ENCODE measurements at regions not wholly inside any gene's neighbourhood (a gene's known extent, or its start where the extent isn't known, plus 50 kb on each side); places are given as distances from the start of the nearest gene placed in this dataset.

- Mint-ChIP-seq H3K9me3 (peaks cover 7% of the 10 kb centered on the region), H3K4me1 (peaks cover 55% of the 10 kb centered on the region), H3K27me3 (ENCODE audit: low read depth) (no peaks in the 10 kb centered on the region; the same call in 1 of the 2 replicates), H3K4me3 (no peak overlapping the region), H3K36me3 (peaks cover 3% of the 10 kb centered on the region), H3K27ac (no peak overlapping the region)
- CTCF ChIA-PET = interaction anchor here (1.2 to 6.0 kb wide), 4 partner anchors 8 to 184 kb away, joined by 3 to 38 read pairs (median 4); no protein-coding TSS in a partner anchor
- POLR2A ChIA-PET = no interaction called here
- DNase-seq (ENCODE audit: low spot score) (no peak), ATAC-seq (no peak)
- no peak for TF ChIP-seq OVOL2 (CRISPR knock-in tag; IDR thresholded peaks at IDR 0.05; ENCODE audit: borderline replicate concordance)
- TF ChIP-seq GABPB1 (CRISPR knock-in tag; IDR thresholded peaks at IDR 0.05) = no peak
- no peak for TF ChIP-seq ZNF232 (CRISPR knock-in tag; IDR thresholded peaks at IDR 0.05)
- TF ChIP-seq SMAD4 (CRISPR knock-in tag; IDR thresholded peaks at IDR 0.05) = no peak
- TF ChIP-seq USF1 (CRISPR knock-in tag; IDR thresholded peaks at IDR 0.05) = no peak
- no peak for TF ChIP-seq ZBTB43 (CRISPR knock-in tag; IDR thresholded peaks at IDR 0.05)
- TF ChIP-seq AFF4 (CRISPR knock-in tag; IDR thresholded peaks at IDR 0.05; ENCODE audit: borderline replicate concordance) = no peak
- TF ChIP-seq EMX1 (CRISPR knock-in tag; IDR thresholded peaks at IDR 0.05) = no peak
- TF ChIP-seq NFATC4 (CRISPR knock-in tag; IDR thresholded peaks at IDR 0.05) = no peak
Observed at GRCh38 chr6:44659726-44660125, 272.2 kb downstream of the CDC5L start.

- ATAC-seq (no peak), DNase-seq (ENCODE audit: low spot score) (no peak)
- CTCF ChIA-PET = interaction anchor here (0.5 to 6.0 kb wide), 6 partner anchors 8 to 514 kb away, joined by 3 to 38 read pairs (median 4); no protein-coding TSS in a partner anchor
- no peaks in the 10 kb centered on the region; the same call in 1 of the 2 replicates for H3K27me3 Mint-ChIP-seq (ENCODE audit: low read depth)
- peaks cover 7% of the 10 kb centered on the region for H3K9me3 Mint-ChIP-seq
- peaks cover 60% of the 10 kb centered on the region for H3K4me1 Mint-ChIP-seq
- POLR2A ChIA-PET = no interaction called here
- no peak for TF ChIP-seq ZNF263 (CRISPR knock-in tag; IDR thresholded peaks at IDR 0.05; ENCODE audit: low read depth)
- TF ChIP-seq GRHL2 (CRISPR knock-in tag; IDR thresholded peaks at IDR 0.05; ENCODE audit: insufficient replicate concordance, severe bottlenecking) = no peak
- TF ChIP-seq MAX (CRISPR knock-in tag; IDR thresholded peaks at IDR 0.05) = no peak
- no peak for TF ChIP-seq SP1 (CRISPR knock-in tag; conservative IDR thresholded peaks at IDR 0.05)
- no peak overlapping the region for H3K4me3 Mint-ChIP-seq
- peak overlapping the region; percentile 28; the same call in 1 of the 2 replicates for H3K27ac Mint-ChIP-seq
- H3K36me3 Mint-ChIP-seq = peaks cover 3% of the 10 kb centered on the region
Observed at GRCh38 chr6:44660561-44661220, 273.2 kb downstream of the CDC5L start.

- peaks cover 3% of the 10 kb centered on the region for H3K36me3 Mint-ChIP-seq
- DNase-seq (ENCODE audit: low spot score) = no peak
- ATAC-seq = no peak
- peaks cover 67% of the 10 kb centered on the region for H3K4me1 Mint-ChIP-seq
- H3K27me3 Mint-ChIP-seq (ENCODE audit: low read depth) = no peaks in the 10 kb centered on the region; the same call in 1 of the 2 replicates
- peaks cover 7% of the 10 kb centered on the region for H3K9me3 Mint-ChIP-seq
- POLR2A ChIA-PET = no interaction called here
- no peak overlapping the region; the same call in 1 of the 2 replicates for H3K27ac Mint-ChIP-seq
- no peak overlapping the region for H3K4me3 Mint-ChIP-seq
- CTCF ChIA-PET = interaction anchor here (0.8 to 6.0 kb wide), 2 partner anchors 31 to 186 kb away, joined by 4 to 38 read pairs; no protein-coding TSS in a partner anchor
- TF ChIP-seq ATF1 (CRISPR knock-in tag; IDR thresholded peaks at IDR 0.05) = no peak
- TF ChIP-seq SOX15 (CRISPR knock-in tag; IDR thresholded peaks at IDR 0.05) = no peak
- no peak for TF ChIP-seq CTCF (IDR thresholded peaks at IDR 0.05)
- TF ChIP-seq E2F5 (CRISPR knock-in tag; IDR thresholded peaks at IDR 0.05) = no peak
- TF ChIP-seq ZNF219 (CRISPR knock-in tag; IDR thresholded peaks at IDR 0.05; ENCODE audit: borderline replicate concordance) = no peak
- TF ChIP-seq ZNF671 (CRISPR knock-in tag; IDR thresholded peaks at IDR 0.05) = no peak
- no peak for TF ChIP-seq CBFB (CRISPR knock-in tag; IDR thresholded peaks at IDR 0.05; ENCODE audit: low read depth)
- TF ChIP-seq CREB1 (CRISPR knock-in tag; IDR thresholded peaks at IDR 0.05) = no peak
- TF ChIP-seq HMGA2 (CRISPR knock-in tag; IDR thresholded peaks at IDR 0.05) = no peak
Observed at GRCh38 chr6:44661221-44662008, 273.9 kb downstream of the CDC5L start.
